Activated CD4-positive, alpha-beta T cell treated with anti-CD3 and anti-CD28 coated beads, Interleukin-2, Interleukin-4, amounts not matched to agents 100 ng/mL and 50 ng/mL, durations not matched to agents 16 hours and 8 hours (primary cell): ENCODE measurements at regions not wholly inside any gene's neighbourhood (a gene's known extent, or its start where the extent isn't known, plus 50 kb on each side); places are given as distances from the start of the nearest gene placed in this dataset.

Experiments
- DNase-seq: peaks from one replicate; pipeline ENCODE4 v3.0.0-alpha.2; 2020; ENCODE audit warnings: low spot score

DNA sequence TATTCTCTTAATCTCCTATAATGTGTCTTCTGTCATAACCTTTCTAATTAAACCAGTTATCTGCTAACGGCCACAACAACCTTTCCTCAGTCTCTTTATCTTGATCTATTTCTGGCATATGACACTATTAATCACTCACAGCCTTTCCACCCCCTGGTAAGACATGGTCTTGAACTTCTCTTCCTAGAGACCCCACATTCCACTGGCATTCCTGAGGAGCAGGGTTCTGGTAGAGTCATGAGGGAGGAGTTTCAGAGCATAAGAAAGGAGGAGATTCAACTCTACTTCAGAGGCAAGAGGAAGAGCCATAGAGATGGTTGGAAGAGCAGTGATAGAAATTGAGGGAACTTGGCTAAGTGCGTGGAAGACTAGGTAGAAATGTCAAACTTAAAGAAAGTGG is 325.6 kb downstream of the BLID start:
- DNase-seq, result no peak

DNA sequence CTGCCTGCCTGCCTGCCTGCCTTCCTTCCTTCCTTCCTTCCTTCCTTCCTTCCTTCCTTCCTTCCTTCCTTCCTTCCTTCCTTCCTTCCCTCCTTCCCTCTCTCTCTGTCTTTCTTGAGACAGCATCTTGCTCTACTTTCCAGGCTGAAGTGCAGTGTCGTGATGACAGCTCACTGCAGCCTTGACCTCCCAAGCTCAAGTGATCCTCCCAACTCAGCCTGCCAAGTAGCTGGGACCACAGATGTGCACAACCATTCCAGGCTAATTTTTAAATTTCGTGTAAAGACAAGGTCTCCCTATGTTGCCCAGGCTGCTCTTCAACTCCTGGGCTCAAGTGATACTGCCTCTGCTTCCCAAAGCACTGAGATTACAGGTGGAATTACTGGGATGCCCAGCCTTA is 328.2 kb upstream of the SORL1-AS1 start:
- no peak for DNase-seq

GRCh38 chr11:121777056-121777455 is 324.3 kb upstream of the SORL1-AS1 start:
- no peak for DNase-seq

- DNase-seq, result no peak
Observed at GRCh38 chr11:121775276-121775675, 322.5 kb upstream of the SORL1-AS1 start.

DNA sequence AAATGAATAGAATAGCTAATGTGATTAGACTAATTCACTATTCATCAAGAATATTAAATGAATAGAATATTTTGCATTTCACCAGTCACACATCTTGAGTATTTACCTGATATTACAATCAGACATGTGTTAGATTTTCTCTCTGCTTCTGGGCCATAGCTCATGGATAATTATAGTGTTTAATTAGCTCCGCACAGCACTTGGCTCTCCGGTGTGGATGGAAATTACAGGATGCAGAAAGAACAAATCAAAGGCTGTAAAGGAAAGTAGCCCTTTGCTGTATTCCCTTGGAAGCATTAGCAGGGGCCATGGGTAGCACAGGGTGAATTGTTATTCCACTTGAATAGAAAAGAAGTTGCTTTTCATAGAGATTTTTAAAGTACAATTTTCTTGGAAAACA is 320.3 kb upstream of the SORL1-AS1 start:
- DNase-seq, result no peak

DNA sequence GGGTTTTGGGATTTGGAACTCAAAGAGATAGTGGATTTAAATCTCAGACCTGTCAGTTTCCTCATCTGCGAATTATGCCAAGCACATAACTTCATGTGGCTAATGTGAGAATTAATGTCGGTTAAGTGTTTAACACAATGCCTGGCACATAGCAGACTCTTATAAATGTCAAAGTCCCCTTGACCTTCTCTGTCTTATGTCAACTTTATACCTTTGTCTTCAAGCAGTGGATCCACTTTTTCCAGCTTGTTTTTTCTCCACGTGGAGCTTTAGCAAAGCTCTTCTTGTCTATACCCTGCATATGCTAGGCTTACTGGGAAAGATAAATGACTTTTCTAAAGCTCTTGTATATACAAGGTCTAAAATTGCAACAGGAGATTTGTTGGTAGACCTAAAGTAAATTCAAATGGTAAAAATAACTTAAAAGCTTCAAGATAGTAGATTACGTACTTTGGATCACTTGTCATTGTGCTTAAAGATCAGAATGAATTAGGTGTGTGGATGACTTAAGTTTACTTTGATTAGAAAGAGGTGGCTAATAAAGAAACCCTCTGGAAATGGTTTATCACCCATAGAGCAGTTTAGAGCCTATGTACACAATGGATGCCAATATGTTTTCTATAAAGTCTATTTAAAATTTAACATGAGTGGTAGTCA is 318.3 kb upstream of the SORL1-AS1 start:
- DNase-seq, result no peak

DNA sequence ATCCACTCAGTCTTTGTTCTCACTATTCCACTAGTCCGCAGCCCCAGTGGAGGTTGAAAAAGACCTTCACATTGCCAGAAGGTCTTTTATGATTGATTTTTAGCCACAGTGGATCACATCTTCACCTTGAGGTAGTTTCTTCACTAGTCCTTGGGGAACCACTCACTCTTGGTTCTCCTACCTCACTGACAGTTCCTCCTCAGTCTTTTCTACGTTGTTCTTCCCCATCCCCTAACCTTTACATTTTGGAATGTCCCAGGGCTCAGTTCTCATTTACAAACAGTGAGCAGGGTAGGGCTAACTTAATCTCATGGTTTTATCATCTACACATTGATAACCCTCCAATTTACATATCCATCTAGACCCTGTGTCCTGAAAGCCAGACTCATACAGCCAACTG is 316.4 kb upstream of the SORL1-AS1 start:
- DNase-seq, result no peak

- no peak for DNase-seq
Observed at GRCh38 chr11:121767433-121767832, 314.7 kb upstream of the SORL1-AS1 start.

GRCh38 chr11:121766991-121767390 is 314.2 kb upstream of the SORL1-AS1 start:
- no peak for DNase-seq

- DNase-seq, result no peak
Observed at GRCh38 chr11:121766166-121766565, 313.4 kb upstream of the SORL1-AS1 start.

DNA sequence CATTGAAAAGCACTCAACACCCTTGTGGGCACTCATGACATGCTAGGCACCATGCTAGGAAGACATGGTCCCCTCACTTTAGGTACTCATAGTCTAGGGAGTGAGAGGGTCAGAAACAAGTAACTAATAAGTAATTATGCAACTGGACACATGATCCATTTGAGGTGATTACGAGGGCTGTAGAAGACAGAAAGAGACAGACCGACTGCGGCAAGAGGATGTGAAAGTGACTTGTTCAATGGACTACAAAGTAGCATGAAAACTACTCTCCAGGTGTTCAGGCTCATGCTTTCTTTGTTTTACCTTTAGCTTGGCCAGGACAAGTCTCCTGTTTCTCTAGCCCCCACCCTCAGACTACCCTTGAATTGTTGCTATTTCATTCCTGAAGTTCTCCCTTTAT is 310.8 kb upstream of the SORL1-AS1 start:
- DNase-seq, result no peak

DNA sequence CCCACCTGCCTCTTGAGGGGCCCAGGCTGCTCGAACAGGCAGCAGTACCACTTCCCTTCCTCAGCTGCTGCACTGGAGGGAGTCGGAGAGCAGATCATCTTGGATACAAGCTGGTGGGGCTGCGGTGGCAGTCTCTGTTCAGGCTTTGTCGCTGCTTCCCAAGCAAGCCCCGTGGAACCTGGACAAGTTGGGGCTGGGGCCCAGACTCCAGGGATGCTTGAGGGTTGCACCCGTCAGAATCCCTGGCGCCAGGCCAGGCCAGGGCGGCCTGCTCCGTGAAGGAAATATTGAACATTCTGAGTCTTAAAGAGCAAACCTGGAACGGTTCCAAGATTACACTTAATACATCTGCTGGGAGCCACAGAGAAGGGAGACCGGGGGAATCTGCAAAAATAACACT is 310.1 kb upstream of the SORL1-AS1 start:
- no peak for DNase-seq

GRCh38 chr11:121761186-121761585 is 308.4 kb upstream of the SORL1-AS1 start:
- DNase-seq, result no peak

DNA sequence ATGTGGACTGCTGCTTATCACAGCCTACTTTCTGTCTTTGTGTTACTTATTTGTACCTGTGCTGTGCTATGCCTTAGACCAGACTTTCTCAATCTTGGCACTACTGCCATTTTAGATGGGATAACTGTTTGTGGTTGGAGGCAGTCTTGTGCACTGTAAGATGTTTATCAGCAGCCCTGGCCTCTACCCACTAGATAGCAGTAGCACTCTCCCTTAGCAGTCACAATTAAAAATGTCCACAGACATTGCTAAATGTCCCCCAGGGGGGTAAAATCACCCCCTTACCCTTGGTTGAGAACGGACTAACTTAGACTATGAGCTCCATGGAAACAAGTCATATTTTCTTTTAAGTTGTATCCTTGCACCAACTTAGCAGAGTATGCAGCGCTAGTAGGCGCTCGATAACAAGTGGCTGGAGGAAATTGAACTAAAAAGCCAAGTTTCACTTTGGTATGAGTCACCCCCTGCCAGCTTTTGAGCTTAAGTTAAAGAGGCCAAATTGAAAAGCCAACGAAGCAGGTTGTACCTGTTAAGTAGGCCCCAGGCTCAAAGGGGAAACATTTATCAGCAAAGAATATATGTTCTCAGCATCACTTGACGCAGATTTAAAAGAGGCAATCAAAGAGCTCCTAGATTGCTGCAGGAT is 304.8 kb upstream of the SORL1-AS1 start:
- DNase-seq, result no peak

DNA sequence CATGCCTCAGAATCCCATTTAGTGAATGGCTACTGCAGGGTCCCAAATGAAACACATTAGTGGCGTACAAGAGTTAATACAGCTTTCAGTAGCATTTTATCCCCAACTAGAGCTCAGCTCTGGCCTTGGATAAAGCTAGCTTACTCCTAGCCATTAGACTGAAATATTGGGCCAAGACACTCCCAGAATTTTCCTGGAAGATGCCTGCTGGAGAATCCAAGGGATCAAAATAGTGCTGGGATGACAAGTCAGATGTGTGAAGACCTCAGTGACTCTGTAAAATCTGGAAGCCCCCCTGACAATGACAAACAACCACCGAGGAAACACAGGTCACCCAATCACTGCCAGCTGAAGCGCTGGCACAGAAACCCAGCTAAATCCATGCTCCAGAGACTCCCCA is 303.1 kb upstream of the SORL1-AS1 start:
- no peak for DNase-seq

GRCh38 chr11:121755191-121755590 is 302.4 kb upstream of the SORL1-AS1 start:
- no peak for DNase-seq

DNA sequence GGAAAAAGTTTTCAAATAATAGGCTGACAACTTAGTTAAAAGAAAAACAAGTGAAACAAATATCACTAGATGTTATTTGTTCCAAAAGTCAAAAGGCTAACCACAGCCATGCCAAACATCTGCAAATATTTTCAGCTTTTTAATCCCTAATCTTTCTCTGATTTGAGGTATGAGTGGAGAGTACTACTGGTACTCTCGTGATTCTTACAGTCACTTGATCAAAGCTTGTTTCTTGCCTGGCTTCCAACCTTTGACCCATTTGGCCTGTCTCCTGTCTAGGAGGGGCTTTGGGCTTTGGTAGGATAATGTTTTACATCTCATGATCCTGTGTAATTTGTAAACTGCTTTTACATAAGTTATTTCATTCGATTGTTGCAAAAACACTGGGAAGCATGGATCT is 301.8 kb upstream of the SORL1-AS1 start:
- no peak for DNase-seq

GRCh38 chr11:121749691-121750090 is 296.9 kb upstream of the SORL1-AS1 start:
- no peak for DNase-seq

DNA sequence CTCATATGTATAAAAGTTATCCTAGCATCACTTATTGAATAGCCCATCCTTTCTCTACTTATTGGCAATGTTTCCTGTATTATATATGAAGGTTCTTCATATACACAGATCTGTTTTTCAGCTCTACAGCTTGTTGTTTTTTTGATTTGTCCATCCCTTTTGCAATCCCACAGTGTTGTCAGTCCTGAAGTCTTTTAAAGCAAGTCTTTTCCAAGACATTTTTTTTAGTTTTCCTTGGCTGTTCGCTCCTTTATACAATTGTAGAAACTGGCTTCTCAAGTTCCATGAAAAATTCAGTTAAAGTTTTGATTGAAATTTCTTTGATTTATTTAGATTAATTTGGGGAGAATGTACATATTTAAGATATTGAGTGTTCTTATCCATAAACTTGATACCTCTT is 295.3 kb upstream of the SORL1-AS1 start:
- DNase-seq, result no peak

GRCh38 chr11:121743285-121743684 is 290.5 kb upstream of the SORL1-AS1 start:
- DNase-seq, result no peak

GRCh38 chr11:121741761-121742361 is 289.1 kb upstream of the SORL1-AS1 start:
- DNase-seq, result no peak

DNA sequence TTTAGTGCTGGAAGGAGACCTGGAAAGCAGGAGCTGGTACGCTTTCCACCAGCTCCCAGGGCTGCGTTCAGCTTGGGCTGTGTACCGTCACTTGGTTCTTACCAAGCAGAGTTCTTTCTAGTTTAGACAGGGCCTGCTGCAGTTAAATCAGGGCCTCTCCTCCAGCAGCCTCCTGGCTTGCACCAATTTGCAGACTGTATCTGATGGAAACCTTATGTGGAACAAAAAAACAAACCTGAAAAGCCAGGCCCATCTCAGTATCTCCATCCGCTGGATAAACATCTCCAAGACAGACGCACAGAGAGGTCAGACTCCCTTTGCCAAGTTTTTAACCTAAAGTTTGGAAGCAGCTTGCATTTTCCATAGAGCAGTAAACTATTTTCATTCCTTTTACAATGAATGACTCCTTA is 288.6 kb upstream of the SORL1-AS1 start:
- no peak for DNase-seq

DNA sequence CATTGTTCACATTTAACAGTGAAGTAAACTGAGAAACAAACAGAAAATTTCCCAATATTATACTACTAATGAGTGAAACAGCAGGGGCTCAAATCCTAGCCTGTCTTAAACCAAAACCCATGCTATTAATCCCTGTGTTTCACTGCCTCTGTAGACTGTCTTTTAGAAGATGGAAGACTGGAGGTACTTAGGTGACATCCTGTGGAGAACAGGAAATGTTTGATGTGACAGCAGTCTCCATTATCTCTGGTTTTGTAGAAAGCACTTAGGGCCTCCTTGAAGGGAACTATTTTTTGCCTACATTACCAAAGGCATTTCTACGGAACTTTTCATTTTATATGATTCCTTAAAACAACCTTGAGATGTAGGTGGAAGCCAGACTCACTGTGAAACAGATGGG is 288.1 kb upstream of the SORL1-AS1 start:
- no peak for DNase-seq

- no peak for DNase-seq
Observed at GRCh38 chr11:121733858-121734257, 281.1 kb upstream of the SORL1-AS1 start.
